ENCODE measurements at regions not wholly inside any gene's neighbourhood (a gene's known extent, or its start where the extent isn't known, plus 50 kb on each side); places are given as distances from the start of the nearest gene placed in this dataset.

- ChIA-PET CTCF (no interaction called here), POLR2A (no interaction called here)
- Mint-ChIP-seq H3K4me1 (ENCODE audit: insufficient read depth, unreplicated experiment) (peaks cover 27% of the 10 kb centered on the region), H3K36me3 (ENCODE audit: insufficient read depth, unreplicated experiment) (no peaks in the 10 kb centered on the region), H3K4me3 (ENCODE audit: unreplicated experiment) (no peak overlapping the region), H3K27ac (ENCODE audit: low read depth, unreplicated experiment) (no peak overlapping the region), H3K9me3 (ENCODE audit: unreplicated experiment) (no peaks in the 10 kb centered on the region), H3K27me3 (ENCODE audit: insufficient read depth, unreplicated experiment) (no peaks in the 10 kb centered on the region)
- peak; percentile 58 for DNase-seq (ENCODE audit: unreplicated experiment)
- intact Hi-C loops (cut with micrococcal nuclease) = no loop called here
- TF ChIP-seq, protein P1, sequence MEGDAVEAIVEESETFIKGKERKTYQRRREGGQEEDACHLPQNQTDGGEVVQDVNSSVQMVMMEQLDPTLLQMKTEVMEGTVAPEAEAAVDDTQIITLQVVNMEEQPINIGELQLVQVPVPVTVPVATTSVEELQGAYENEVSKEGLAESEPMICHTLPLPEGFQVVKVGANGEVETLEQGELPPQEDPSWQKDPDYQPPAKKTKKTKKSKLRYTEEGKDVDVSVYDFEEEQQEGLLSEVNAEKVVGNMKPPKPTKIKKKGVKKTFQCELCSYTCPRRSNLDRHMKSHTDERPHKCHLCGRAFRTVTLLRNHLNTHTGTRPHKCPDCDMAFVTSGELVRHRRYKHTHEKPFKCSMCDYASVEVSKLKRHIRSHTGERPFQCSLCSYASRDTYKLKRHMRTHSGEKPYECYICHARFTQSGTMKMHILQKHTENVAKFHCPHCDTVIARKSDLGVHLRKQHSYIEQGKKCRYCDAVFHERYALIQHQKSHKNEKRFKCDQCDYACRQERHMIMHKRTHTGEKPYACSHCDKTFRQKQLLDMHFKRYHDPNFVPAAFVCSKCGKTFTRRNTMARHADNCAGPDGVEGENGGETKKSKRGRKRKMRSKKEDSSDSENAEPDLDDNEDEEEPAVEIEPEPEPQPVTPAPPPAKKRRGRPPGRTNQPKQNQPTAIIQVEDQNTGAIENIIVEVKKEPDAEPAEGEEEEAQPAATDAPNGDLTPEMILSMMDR (IDR thresholded peaks at IDR 0.05; ENCODE audit: unreplicated experiment) = no peak
- no TSS peak for BruUV-seq (replicated peaks)
Measured at GRCh38 chr18:73756256-73757091, 391.2 kb downstream of the FBXO15 start.

DNA sequence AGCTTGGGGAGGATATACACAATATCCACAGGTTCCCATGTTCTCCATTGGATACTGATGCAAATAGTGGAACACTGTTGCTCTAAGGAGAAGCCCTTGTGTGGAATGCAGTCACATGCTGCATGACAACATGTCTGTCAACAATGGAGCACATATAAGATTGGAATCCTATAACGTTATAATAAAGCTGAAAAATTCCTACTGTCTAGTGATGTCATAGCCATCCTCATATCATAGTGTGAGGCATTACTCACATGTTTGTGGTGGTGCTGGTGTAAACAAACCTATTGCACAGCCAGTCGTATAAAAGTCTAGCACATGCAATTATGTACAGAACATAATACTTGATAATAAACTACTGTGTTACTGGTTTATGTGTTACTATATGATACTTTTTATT lies 394.7 kb downstream of the FBXO15 start:
- Mint-ChIP-seq H3K9me3 (ENCODE audit: unreplicated experiment) (no peaks in the 10 kb centered on the region), H3K27me3 (ENCODE audit: insufficient read depth, unreplicated experiment) (no peaks in the 10 kb centered on the region), H3K4me1 (ENCODE audit: insufficient read depth, unreplicated experiment) (peaks cover 21% of the 10 kb centered on the region), H3K27ac (ENCODE audit: low read depth, unreplicated experiment) (no peak overlapping the region), H3K36me3 (ENCODE audit: insufficient read depth, unreplicated experiment) (no peaks in the 10 kb centered on the region), H3K4me3 (ENCODE audit: unreplicated experiment) (no peak overlapping the region)
- peak; percentile 6 for DNase-seq (ENCODE audit: unreplicated experiment)
- no TSS peak for BruUV-seq (replicated peaks)
- intact Hi-C loops (cut with micrococcal nuclease) = no loop called here
- TF ChIP-seq, protein P1 (IDR thresholded peaks at IDR 0.05; ENCODE audit: unreplicated experiment) = no peak
- ChIA-PET POLR2A (interaction anchor here (0.6 kb wide), 1 partner anchor 417 kb away, joined by 3 read pairs; no protein-coding TSS in a partner anchor), CTCF (no interaction called here)

GRCh38 chr18:73752546-73752945 lies 395.1 kb downstream of the FBXO15 start:
- Mint-ChIP-seq H3K27me3 (ENCODE audit: insufficient read depth, unreplicated experiment) (no peaks in the 10 kb centered on the region), H3K4me1 (ENCODE audit: insufficient read depth, unreplicated experiment) (peaks cover 21% of the 10 kb centered on the region), H3K27ac (ENCODE audit: low read depth, unreplicated experiment) (no peak overlapping the region), H3K9me3 (ENCODE audit: unreplicated experiment) (no peaks in the 10 kb centered on the region), H3K36me3 (ENCODE audit: insufficient read depth, unreplicated experiment) (no peaks in the 10 kb centered on the region), H3K4me3 (ENCODE audit: unreplicated experiment) (no peak overlapping the region)
- peak; percentile 54 for DNase-seq (ENCODE audit: unreplicated experiment)
- intact Hi-C loops (cut with micrococcal nuclease) = no loop called here
- TF ChIP-seq, protein P1 (IDR thresholded peaks at IDR 0.05; ENCODE audit: unreplicated experiment) = no peak
- BruUV-seq (replicated peaks) = no TSS peak
- CTCF ChIA-PET = no interaction called here
- POLR2A ChIA-PET = interaction anchor here (0.6 kb wide), 1 partner anchor 417 kb away, joined by 3 read pairs; no protein-coding TSS in a partner anchor

DNA sequence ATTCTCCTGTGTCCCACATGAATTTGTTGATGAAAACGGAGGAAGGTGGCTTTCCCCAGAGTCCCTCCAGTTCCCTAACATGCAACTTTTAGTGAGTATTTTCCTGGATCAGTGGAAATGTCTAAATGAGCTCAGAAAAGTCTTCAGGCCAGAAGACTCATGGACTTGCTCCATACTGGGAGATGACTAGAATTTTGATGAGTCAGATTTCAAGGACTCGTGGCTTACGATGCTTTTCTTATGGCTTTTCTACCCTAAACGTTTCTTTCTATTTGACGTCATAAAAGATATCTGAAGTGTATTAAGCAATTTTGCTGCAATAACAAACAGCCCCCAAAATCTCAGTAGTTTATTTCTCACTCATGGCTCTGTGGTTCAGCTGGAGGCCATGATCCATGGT lies 397.6 kb downstream of the FBXO15 start:
- DNase-seq (ENCODE audit: unreplicated experiment) = no peak
- no peaks in the 10 kb centered on the region for H3K9me3 Mint-ChIP-seq (ENCODE audit: unreplicated experiment)
- H3K36me3 Mint-ChIP-seq (ENCODE audit: insufficient read depth, unreplicated experiment) = no peaks in the 10 kb centered on the region
- TF ChIP-seq, protein P1 (IDR thresholded peaks at IDR 0.05; ENCODE audit: unreplicated experiment) = no peak
- ChIA-PET CTCF (interaction anchor here (0.5 kb wide), 1 partner anchor 1024 kb away, joined by 3 read pairs; no protein-coding TSS in a partner anchor), POLR2A (no interaction called here)
- no peak overlapping the region for H3K4me3 Mint-ChIP-seq (ENCODE audit: unreplicated experiment)
- no peak overlapping the region for H3K27ac Mint-ChIP-seq (ENCODE audit: low read depth, unreplicated experiment)
- intact Hi-C loops (cut with micrococcal nuclease) = no loop called here
- H3K27me3 Mint-ChIP-seq (ENCODE audit: insufficient read depth, unreplicated experiment) = no peaks in the 10 kb centered on the region
- BruUV-seq (replicated peaks) = no TSS peak
- H3K4me1 Mint-ChIP-seq (ENCODE audit: insufficient read depth, unreplicated experiment) = peaks cover 12% of the 10 kb centered on the region

All from MCF 10A (cell line).